ENCODE measurements at regions not wholly inside any gene's neighbourhood (a gene's known extent, or its start where the extent isn't known, plus 50 kb on each side); places are given as distances from the start of the nearest gene placed in this dataset.

GRCh38 chr2:71897137-71897480 lies 250.6 kb downstream of the CYP26B1 start:
- ChIA-PET CTCF (no interaction called here), POLR2A (no interaction called here)
- DNase-seq (ENCODE audit: extremely low spot score) = peak; percentile 4
- no peak for TF ChIP-seq L3MBTL2 (conservative IDR thresholded peaks at IDR 0.05)
- no peak for TF ChIP-seq LEF1 (IDR thresholded peaks at IDR 0.05; ENCODE audit: borderline replicate concordance)
- TF ChIP-seq SUZ12 (IDR thresholded peaks at IDR 0.05) = no peak
- no peak for TF ChIP-seq ARNT (IDR thresholded peaks at IDR 0.05)
- no peak for TF ChIP-seq CTBP1 (IDR thresholded peaks at IDR 0.05; ENCODE audit: borderline replicate concordance)
- no peak for TF ChIP-seq TARDBP (IDR thresholded peaks at IDR 0.05)
- no peak for TF ChIP-seq FOXA1 (IDR thresholded peaks at IDR 0.05)
- no peak for TF ChIP-seq FOXM1 (IDR thresholded peaks at IDR 0.05; ENCODE audit: borderline replicate concordance)
- TF ChIP-seq ZNF384 (IDR thresholded peaks at IDR 0.05) = no peak
- TF ChIP-seq NFRKB (IDR thresholded peaks at IDR 0.05) = no peak
- TF ChIP-seq HDGF (IDR thresholded peaks at IDR 0.05; ENCODE audit: borderline replicate concordance) = no peak
- TF ChIP-seq SP1 (IDR thresholded peaks at IDR 0.05) = no peak
- no peak for TF ChIP-seq FOXK2 (IDR thresholded peaks at IDR 0.05)
- TF ChIP-seq ELF4 (IDR thresholded peaks at IDR 0.05) = no peak
- TF ChIP-seq PKNOX1 (IDR thresholded peaks at IDR 0.05) = no peak
- no peak for TF ChIP-seq BHLHE40 (IDR thresholded peaks at IDR 0.05; ENCODE audit: borderline replicate concordance)

- TF ChIP-seq FOXK2 (IDR thresholded peaks at IDR 0.05) (no peak), NFRKB (IDR thresholded peaks at IDR 0.05) (no peak), ARNT (IDR thresholded peaks at IDR 0.05) (no peak), ELF4 (IDR thresholded peaks at IDR 0.05) (no peak), BHLHE40 (IDR thresholded peaks at IDR 0.05; ENCODE audit: borderline replicate concordance) (no peak), FOXA1 (IDR thresholded peaks at IDR 0.05) (no peak), SUZ12 (IDR thresholded peaks at IDR 0.05) (no peak), LEF1 (IDR thresholded peaks at IDR 0.05; ENCODE audit: borderline replicate concordance) (no peak), TARDBP (IDR thresholded peaks at IDR 0.05) (no peak), CTBP1 (IDR thresholded peaks at IDR 0.05; ENCODE audit: borderline replicate concordance) (no peak), FOXM1 (IDR thresholded peaks at IDR 0.05; ENCODE audit: borderline replicate concordance) (no peak), SP1 (IDR thresholded peaks at IDR 0.05) (no peak), PKNOX1 (IDR thresholded peaks at IDR 0.05) (no peak)
- POLR2A ChIA-PET = no interaction called here
- DNase-seq (ENCODE audit: extremely low spot score) = peak; percentile 1
- CTCF ChIA-PET = no interaction called here
Measured at GRCh38 chr2:71896385-71897136, 251.1 kb downstream of the CYP26B1 start.

- ChIA-PET POLR2A (no interaction called here), CTCF (no interaction called here)
- DNase-seq (ENCODE audit: extremely low spot score) = peak; percentile 1
- TF ChIP-seq SP1 (IDR thresholded peaks at IDR 0.05) = no peak
- no peak for TF ChIP-seq BHLHE40 (IDR thresholded peaks at IDR 0.05; ENCODE audit: borderline replicate concordance)
- TF ChIP-seq PKNOX1 (IDR thresholded peaks at IDR 0.05) = no peak
- TF ChIP-seq TARDBP (IDR thresholded peaks at IDR 0.05) = no peak
- no peak for TF ChIP-seq ARNT (IDR thresholded peaks at IDR 0.05)
- no peak for TF ChIP-seq L3MBTL2 (conservative IDR thresholded peaks at IDR 0.05)
- no peak for TF ChIP-seq NFRKB (IDR thresholded peaks at IDR 0.05)
- TF ChIP-seq ELF4 (IDR thresholded peaks at IDR 0.05) = no peak
- TF ChIP-seq CTBP1 (IDR thresholded peaks at IDR 0.05; ENCODE audit: borderline replicate concordance) = no peak
- TF ChIP-seq FOXA1 (IDR thresholded peaks at IDR 0.05) = no peak
- no peak for TF ChIP-seq ZNF384 (IDR thresholded peaks at IDR 0.05)
- TF ChIP-seq FOXK2 (IDR thresholded peaks at IDR 0.05) = no peak
- no peak for TF ChIP-seq HDGF (IDR thresholded peaks at IDR 0.05; ENCODE audit: borderline replicate concordance)
- no peak for TF ChIP-seq LEF1 (IDR thresholded peaks at IDR 0.05; ENCODE audit: borderline replicate concordance)
- TF ChIP-seq FOXM1 (IDR thresholded peaks at IDR 0.05; ENCODE audit: borderline replicate concordance) = no peak
Measured at GRCh38 chr2:71895320-71896161, 252.1 kb downstream of the CYP26B1 start.

- CTCF ChIA-PET = no interaction called here
- TF ChIP-seq L3MBTL2 (conservative IDR thresholded peaks at IDR 0.05) (no peak), LEF1 (IDR thresholded peaks at IDR 0.05; ENCODE audit: borderline replicate concordance) (no peak)
- POLR2A ChIA-PET = no interaction called here
- DNase-seq (ENCODE audit: extremely low spot score) = peak; percentile 8
Measured at GRCh38 chr2:71894261-71894660, 253.4 kb downstream of the CYP26B1 start.

- TF ChIP-seq FOXK2 (IDR thresholded peaks at IDR 0.05) (no peak), ARNT (IDR thresholded peaks at IDR 0.05) (no peak), SUZ12 (IDR thresholded peaks at IDR 0.05) (no peak), L3MBTL2 (conservative IDR thresholded peaks at IDR 0.05) (no peak), HDGF (IDR thresholded peaks at IDR 0.05; ENCODE audit: borderline replicate concordance) (no peak), SP1 (IDR thresholded peaks at IDR 0.05) (no peak), LEF1 (IDR thresholded peaks at IDR 0.05; ENCODE audit: borderline replicate concordance) (no peak), FOXA1 (IDR thresholded peaks at IDR 0.05) (no peak), TARDBP (IDR thresholded peaks at IDR 0.05) (no peak), ZNF384 (IDR thresholded peaks at IDR 0.05) (no peak), BHLHE40 (IDR thresholded peaks at IDR 0.05; ENCODE audit: borderline replicate concordance) (no peak)
- ChIA-PET CTCF (no interaction called here), POLR2A (no interaction called here)
- no peak for DNase-seq (ENCODE audit: extremely low spot score)
Measured at GRCh38 chr2:71893646-71894045, 254.0 kb downstream of the CYP26B1 start.

All from HEK293T (cell line).